Transverse colon (tissue), 4 donors: ENCODE measurements at regions not wholly inside any gene's neighbourhood (a gene's known extent, or its start where the extent isn't known, plus 50 kb on each side); places are given as distances from the start of the nearest gene placed in this dataset.

Experiments used
- DNase-seq: peaks from one replicate; pipeline ENCODE4 v3.0.0-alpha.2; 2019
- H3K27ac ChIP-seq, 4 donors: fragments of 200-600 bp; sonication (generic); 2 replicates each; pipeline ENCODE4 v1.5.1; 2016 to 2018; ENCODE audit warnings: inconsistent platforms in 4 of 4
- H3K27me3 ChIP-seq: fragments of 200-600 bp; sonication (generic); 2 replicates; pipeline ENCODE4 v1.5.1; 2017; ENCODE audit warnings: inconsistent platforms
- H3K36me3 ChIP-seq, 4 donors: fragments of 200-600 bp; sonication (generic); 2 replicates each; pipeline ENCODE4 v1.5.1; 2017 to 2019; ENCODE audit warnings: inconsistent platforms in 4 of 4
- H3K4me1 ChIP-seq, 4 donors: fragments of 200-600 bp; sonication (generic); 2 replicates each; pipeline ENCODE4 v1.5.1; 2017 to 2020; ENCODE audit warnings: inconsistent platforms in 4 of 4
- H3K4me3 ChIP-seq, 4 donors: fragments of 200-600 bp; sonication (generic); 1 replicate in 1 of 4; 2 replicates in 3 of 4; pipeline versions ENCODE4 v1.5.1 to v1.6.1; 2017 to 2019; ENCODE audit warnings: inconsistent platforms in 4 of 4
- H3K9me3 ChIP-seq, 2 donors: fragments of 200-600 bp; sonication (generic); 2 replicates each; pipeline ENCODE4 v1.5.1; 2017 to 2019; ENCODE audit warnings: inconsistent platforms in 2 of 2
- CTCF ChIP-seq, 5 experiments: fragments of 200-600 bp in 3 of 5; fragments of 450-650 bp in 2 of 5; sonication (generic) in 3 of 5; IDR thresholded peaks; 1 replicate in 2 of 5; 2 replicates in 3 of 5; pipeline ENCODE4 v1.5.1; 2016 to 2017; ENCODE audit warnings: antibody characterized with exemption in 5 of 5, inconsistent platforms in 3 of 5, mild to moderate bottlenecking in 2 of 5, moderate library complexity in 1 of 5
- EP300 ChIP-seq: sonication (generic); formaldehyde crosslinking; IDR thresholded peaks from one replicate; pipeline ENCODE4 v1.6.1; 2017; ENCODE audit warnings: antibody characterized with exemption, low read depth
- POLR2A ChIP-seq: fragments of 450-650 bp; IDR thresholded peaks from one replicate; pipeline ENCODE4 v1.6.1; 2016; ENCODE audit warnings: antibody characterized with exemption, mild to moderate bottlenecking, moderate library complexity
- POLR2AphosphoS5 ChIP-seq, 3 donors: sonication (generic); formaldehyde crosslinking; IDR thresholded peaks; one replicate each; pipeline ENCODE4 v1.6.1; 2016; ENCODE audit warnings: antibody characterized with exemption in 3 of 3
- WGBS, 2 donors: methylation state at CpG; one replicate each; pipeline ENCODE4 v1.1.5; 2018; ENCODE audit warnings: low coverage in 1 of 2; 5-methylcytosine and 5-hydroxymethylcytosine counted together
- in situ Hi-C, 4 donors: fragments of 200-750 bp; cut with MboI; loops; one replicate each; pipeline versions ENCODE4 v1.15.0 to v1.15.1; 2017; ENCODE audit warnings: low sequenced_read_pairs in 3 of 4, low pct_ligation_motif_present in 1 of 4, low pct_unique_long_range_greater_than_20kb in 1 of 4
- intact Hi-C: fragments of 100-400 bp; cut with DNase I; formaldehyde crosslinking; loops from one replicate; pipeline ENCODE4 v1.15.1; 2023; ENCODE audit warnings: low total_unique reads

GRCh38 chr18:7413906-7414305, 153.2 kb upstream of the PTPRM start:
- intact Hi-C loops (no loop called here), in situ Hi-C loops (no loop called here)
- no peak overlapping the region for H3K27ac ChIP-seq
- TF ChIP-seq EP300 (no peak), CTCF (IDR thresholded peaks at IDR 0.05) (no peak), POLR2A (no peak)
- no peak for DNase-seq
- no peaks in the 10 kb centered on the region for H3K27me3 ChIP-seq
- H3K4me1 ChIP-seq = no peaks in the 10 kb centered on the region
- 70 to 77% methylated on average over 3 of the region's 3 CpGs for WGBS, 2 donors
- H3K4me3 ChIP-seq = no peak overlapping the region
- H3K9me3 ChIP-seq = no peaks in the 10 kb centered on the region
- H3K36me3 ChIP-seq = no peaks in the 10 kb centered on the region

DNA sequence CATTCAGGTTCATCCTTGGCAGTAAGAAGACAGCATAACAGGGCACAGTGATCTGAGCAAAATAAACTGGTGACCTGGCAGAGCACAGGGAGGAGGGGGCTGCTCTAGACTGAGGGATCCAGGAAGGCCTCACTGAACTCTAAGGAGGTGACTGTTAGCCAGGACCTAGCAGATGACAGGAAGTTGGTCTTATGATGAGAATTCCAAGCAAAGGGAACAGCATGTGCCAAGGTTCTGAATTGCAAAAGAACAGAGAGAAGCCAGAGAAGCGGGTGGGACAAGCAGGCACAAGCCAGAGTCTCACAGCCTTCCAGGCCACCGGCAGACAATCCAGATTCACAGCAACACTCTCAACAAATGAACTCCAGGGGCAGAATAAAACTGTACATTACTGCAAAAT, 152.7 kb upstream of the PTPRM start:
- in situ Hi-C loops = no loop called here
- TF ChIP-seq EP300 (peak; percentile 50), POLR2A (no peak), CTCF (IDR thresholded peaks at IDR 0.05) (no peak), POLR2AphosphoS5 (IDR thresholded peaks at IDR 0.05) (peak in 2 of 3 donors; percentile 20 to 41)
- WGBS, 2 donors = 49 to 63% methylated on average over 2 of the region's 2 CpGs
- intact Hi-C loops = no loop called here
- H3K36me3 ChIP-seq = no peaks in the 10 kb centered on the region
- H3K4me1 ChIP-seq = no peaks in the 10 kb centered on the region
- peak overlapping the region in 1 of 4 donors; percentile 24 for H3K27ac ChIP-seq
- no peaks in the 10 kb centered on the region for H3K27me3 ChIP-seq
- H3K4me3 ChIP-seq = no peak overlapping the region
- no peaks in the 10 kb centered on the region for H3K9me3 ChIP-seq
- no peak for DNase-seq

- no peak for DNase-seq
- H3K27me3 ChIP-seq = no peaks in the 10 kb centered on the region
- H3K9me3 ChIP-seq = no peaks in the 10 kb centered on the region
- no peaks in the 10 kb centered on the region for H3K4me1 ChIP-seq
- no peak for TF ChIP-seq CTCF (IDR thresholded peaks at IDR 0.05)
- no peak for TF ChIP-seq POLR2A
- TF ChIP-seq POLR2AphosphoS5 (IDR thresholded peaks at IDR 0.05) = no peak
- no peak for TF ChIP-seq EP300
- no peak overlapping the region for H3K4me3 ChIP-seq
- intact Hi-C loops (no loop called here), in situ Hi-C loops (no loop called here)
- no peaks in the 10 kb centered on the region for H3K36me3 ChIP-seq
- peak overlapping the region in 1 of 4 donors; percentile 24 for H3K27ac ChIP-seq
- 39 to 70% methylated on average over 2 to 8 of the region's 8 CpGs for WGBS, 2 donors
These were observed 151.8 kb upstream of the PTPRM start for GRCh38 chr18:7415081-7415894.

DNA sequence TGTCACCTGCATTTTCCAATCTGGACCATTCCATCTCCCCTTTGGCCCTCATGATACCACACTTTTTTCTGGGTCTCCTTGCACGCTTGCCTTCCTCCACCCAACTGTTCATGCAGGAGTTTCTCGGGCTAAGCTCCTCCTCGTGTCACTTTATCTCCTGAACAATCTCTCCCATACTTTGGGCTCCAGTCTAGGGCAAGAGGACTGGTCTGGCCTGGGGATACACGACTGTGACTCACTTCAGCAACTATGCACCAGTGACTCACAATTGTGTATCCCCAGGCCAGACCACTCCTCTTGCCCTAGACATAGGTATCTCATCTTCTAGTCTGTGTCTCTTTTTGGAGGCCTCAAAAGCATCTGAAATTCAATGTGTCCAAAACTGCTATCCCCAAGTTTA, 149.4 kb upstream of the PTPRM start:
- Histone ChIP-seq H3K27ac (no peak overlapping the region), H3K4me3 (no peak overlapping the region), H3K4me1 (no peaks in the 10 kb centered on the region), H3K27me3 (no peaks in the 10 kb centered on the region), H3K9me3 (no peaks in the 10 kb centered on the region), H3K36me3 (no peaks in the 10 kb centered on the region)
- DNase-seq = no peak
- no peak for TF ChIP-seq EP300
- intact Hi-C loops (no loop called here), in situ Hi-C loops (no loop called here)
- WGBS, 2 donors = 77 to 80% methylated on average over 1 to 4 of the region's 4 CpGs

GRCh38 chr18:7429831-7430230, 137.3 kb upstream of the PTPRM start:
- in situ Hi-C loops (no loop called here), intact Hi-C loops (no loop called here)
- Histone ChIP-seq H3K9me3 (no peaks in the 10 kb centered on the region), H3K36me3 (no peaks in the 10 kb centered on the region), H3K4me1 (no peaks in the 10 kb centered on the region), H3K27ac (no peak overlapping the region), H3K4me3 (no peak overlapping the region), H3K27me3 (no peaks in the 10 kb centered on the region)
- 66 to 78% methylated on average over 2 to 3 of the region's 3 CpGs for WGBS, 2 donors
- DNase-seq = no peak
- no peak for TF ChIP-seq CTCF (IDR thresholded peaks at IDR 0.05)
- TF ChIP-seq POLR2AphosphoS5 (IDR thresholded peaks at IDR 0.05) = no peak
- TF ChIP-seq POLR2A = no peak
- no peak for TF ChIP-seq EP300
